ENCODE measurements at regions not wholly inside any gene's neighbourhood (a gene's known extent, or its start where the extent isn't known, plus 50 kb on each side); places are given as distances from the start of the nearest gene placed in this dataset.

GRCh38 chr12:89162589-89163261 lies 189.6 kb downstream of the DUSP6 start:
- H3K36me3 ChIP-seq: no peaks in the 10 kb centered on the region
- TF ChIP-seq CTCF (IDR thresholded peaks at IDR 0.05): no peak
- H3K4me3 ChIP-seq: no peak overlapping the region
- no peaks in the 10 kb centered on the region for H3K27me3 ChIP-seq
- DNase-seq (ENCODE audit: low spot score in 2 of 2): peak; percentile 16 to 85
- H3K4me1 ChIP-seq: peaks cover 0 to 20% of the 10 kb centered on the region in 2 donors
- intact Hi-C loops (cut with DNase I): loop anchor here (2.0 to 5.0 kb wide), 2 partner anchors 190 to 290 kb away; partner anchors contain the start of gene DUSP6
- no peaks in the 10 kb centered on the region for H3K9me3 ChIP-seq
- H3K27ac ChIP-seq: peak overlapping the region; percentile 64 to 65

- no peak for TF ChIP-seq CTCF (IDR thresholded peaks at IDR 0.05)
- no peak for DNase-seq (ENCODE audit: low spot score in 2 of 2)
- Histone ChIP-seq H3K27me3 (no peaks in the 10 kb centered on the region), H3K27ac (peak overlapping the region in 1 of 2 donors; percentile 20), H3K36me3 (no peaks in the 10 kb centered on the region), H3K4me1 (peaks cover 0 to 16% of the 10 kb centered on the region in 2 donors), H3K9me3 (no peaks in the 10 kb centered on the region), H3K4me3 (no peak overlapping the region)
- intact Hi-C loops (cut with DNase I): loop anchor here (5.0 kb wide), 1 partner anchor 291 kb away; no protein-coding TSS in a partner anchor
These were observed 190.7 kb downstream of the DUSP6 start for GRCh38 chr12:89161557-89161956.

- Histone ChIP-seq H3K36me3 (no peaks in the 10 kb centered on the region), H3K27me3 (no peaks in the 10 kb centered on the region), H3K27ac (peak overlapping the region; percentile 20 to 42), H3K9me3 (no peaks in the 10 kb centered on the region), H3K4me1 (peaks cover 0 to 10% of the 10 kb centered on the region in 2 donors), H3K4me3 (no peak overlapping the region)
- intact Hi-C loops (cut with DNase I): loop anchor here (5.0 kb wide), 1 partner anchor 292 kb away; no protein-coding TSS in a partner anchor
- no peak for TF ChIP-seq CTCF (IDR thresholded peaks at IDR 0.05)
- peak in 1 of 2 donors; percentile 74 for DNase-seq (ENCODE audit: low spot score in 2 of 2)
These were observed 191.6 kb downstream of the DUSP6 start for GRCh38 chr12:89160716-89161123.

GRCh38 chr12:89157413-89157812 lies 194.9 kb downstream of the DUSP6 start:
- DNase-seq (ENCODE audit: low spot score in 2 of 2): no peak
- intact Hi-C loops (cut with DNase I): loop anchor here (5.0 kb wide), 1 partner anchor 550 kb away; the partner anchor contains the start of gene ATP2B1
- no peaks in the 10 kb centered on the region for H3K9me3 ChIP-seq
- H3K27me3 ChIP-seq: no peaks in the 10 kb centered on the region
- H3K4me1 ChIP-seq: peaks cover 0 to 12% of the 10 kb centered on the region in 2 donors
- H3K4me3 ChIP-seq: no peak overlapping the region
- TF ChIP-seq CTCF (IDR thresholded peaks at IDR 0.05): no peak
- H3K27ac ChIP-seq: no peak overlapping the region
- no peaks in the 10 kb centered on the region for H3K36me3 ChIP-seq

- H3K27ac ChIP-seq: no peak overlapping the region
- H3K9me3 ChIP-seq: no peaks in the 10 kb centered on the region
- DNase-seq (ENCODE audit: low spot score in 2 of 2): no peak
- no peak overlapping the region for H3K4me3 ChIP-seq
- H3K27me3 ChIP-seq: no peaks in the 10 kb centered on the region
- H3K36me3 ChIP-seq: no peaks in the 10 kb centered on the region
- peaks cover 0 to 10% of the 10 kb centered on the region in 2 donors for H3K4me1 ChIP-seq
- intact Hi-C loops (cut with DNase I): loop anchor here (5.0 kb wide), 1 partner anchor 550 kb away; the partner anchor contains the start of gene ATP2B1
- TF ChIP-seq CTCF (IDR thresholded peaks at IDR 0.05): no peak
These were observed 195.4 kb downstream of the DUSP6 start for GRCh38 chr12:89156862-89157262.
